ENCODE measurements at regions not wholly inside any gene's neighbourhood (a gene's known extent, or its start where the extent isn't known, plus 50 kb on each side); places are given as distances from the start of the nearest gene placed in this dataset.

GRCh38 chr9:90442723-90443122 is 199.9 kb downstream of the DIRAS2 start:
- H3K4me3 ChIP-seq (ENCODE audit: control insufficient read depth, low read depth, low read length) = no peak overlapping the region
- DNase-seq (ENCODE audit: low read depth) = no peak
- no peak for TF ChIP-seq CTCF (IDR thresholded peaks at IDR 0.05; ENCODE audit: control insufficient read depth, insufficient read depth, low read depth, low read length, missing control alignments)

- no peak overlapping the region for H3K4me3 ChIP-seq (ENCODE audit: control insufficient read depth, low read depth, low read length)
- DNase-seq (ENCODE audit: low read depth) = no peak
- no peak for TF ChIP-seq CTCF (IDR thresholded peaks at IDR 0.05; ENCODE audit: control insufficient read depth, insufficient read depth, low read depth, low read length, missing control alignments)
Observed at GRCh38 chr9:90444609-90445204, 197.9 kb downstream of the DIRAS2 start.

GRCh38 chr9:90445391-90445790 is 197.2 kb downstream of the DIRAS2 start:
- no peak for TF ChIP-seq CTCF (IDR thresholded peaks at IDR 0.05; ENCODE audit: control insufficient read depth, insufficient read depth, low read depth, low read length, missing control alignments)
- no peak overlapping the region for H3K4me3 ChIP-seq (ENCODE audit: control insufficient read depth, low read depth, low read length)
- DNase-seq (ENCODE audit: low read depth) = no peak

GRCh38 chr9:90446200-90446948 is 196.2 kb downstream of the DIRAS2 start:
- TF ChIP-seq CTCF (IDR thresholded peaks at IDR 0.05; ENCODE audit: control insufficient read depth, insufficient read depth, low read depth, low read length, missing control alignments) = no peak
- no peak for DNase-seq (ENCODE audit: low read depth)
- no peak overlapping the region for H3K4me3 ChIP-seq (ENCODE audit: control insufficient read depth, low read depth, low read length)

GRCh38 chr9:90447773-90448172 is 194.9 kb downstream of the DIRAS2 start:
- no peak for DNase-seq (ENCODE audit: low read depth)
- no peak for TF ChIP-seq CTCF (IDR thresholded peaks at IDR 0.05; ENCODE audit: control insufficient read depth, insufficient read depth, low read depth, low read length, missing control alignments)
- H3K4me3 ChIP-seq (ENCODE audit: control insufficient read depth, low read depth, low read length) = no peak overlapping the region

GRCh38 chr9:90449213-90449925 is 193.3 kb downstream of the DIRAS2 start:
- no peak for DNase-seq (ENCODE audit: low read depth)
- H3K4me3 ChIP-seq (ENCODE audit: control insufficient read depth, low read depth, low read length) = no peak overlapping the region
- no peak for TF ChIP-seq CTCF (IDR thresholded peaks at IDR 0.05; ENCODE audit: control insufficient read depth, insufficient read depth, low read depth, low read length, missing control alignments)
